PC-9 (cell line): ENCODE measurements at regions not wholly inside any gene's neighbourhood (a gene's known extent, or its start where the extent isn't known, plus 50 kb on each side); places are given as distances from the start of the nearest gene placed in this dataset.
"Not testable (repeated sequence)": the region's sequence is repeated elsewhere in the genome, so short reads cannot be mapped to it uniquely, and the experiment has no call there.

Experiments used
- BruUV-seq: library from RNA; stranded (reverse); fragments of 400-500 nt; replicated peaks from 2 replicates; lab custom pipeline; 2021; lab: Mats Ljungman, UMichigan
- CTCF ChIA-PET: fragments of 300-600 bp; sonication (Branson Sonifier 250); formaldehyde crosslinking; loops from one replicate; lab custom pipeline; 2022; ENCODE audit warnings: antibody characterized with exemption; lab: Charles Lee
- POLR2A ChIA-PET: fragments of 300-600 bp; sonication (Branson Sonifier 250); formaldehyde crosslinking; loops from one replicate; lab custom pipeline; 2022; ENCODE audit warnings: antibody characterized with exemption; ENCODE audit not compliant: unreplicated experiment; lab: Charles Lee
- DNase-seq, 2 experiments: peaks; one replicate each; pipeline versions ENCODE4 v3.0.0 to v3.0.0-alpha.2; 2015 to 2022; ENCODE audit warnings: mixed read lengths in 1 of 2
- H2AFZ ChIP-seq: fragments of 200-600 bp; sonication (generic); 2 replicates; pipeline ENCODE4 v1.8.1; 2017; ENCODE audit warnings: antibody characterized with exemption
- H3F3A ChIP-seq: fragments of 200-600 bp; sonication (generic); 2 replicates; pipeline ENCODE4 v1.8.1; 2017; ENCODE audit warnings: antibody characterized with exemption, mild to moderate bottlenecking, low read depth; ENCODE audit not compliant: insufficient read depth
- H3K27ac ChIP-seq: fragments of 200-600 bp; sonication (generic); 2 replicates; pipeline ENCODE4 v1.6.1; 2016; ENCODE audit warnings: mixed run types
- H3K27me3 ChIP-seq: fragments of 200-600 bp; sonication (generic); 2 replicates; pipeline ENCODE4 v1.6.1; 2016; ENCODE audit warnings: low read depth, mixed run types; ENCODE audit not compliant: insufficient read depth
- H3K36me3 ChIP-seq: fragments of 200-600 bp; sonication (generic); 2 replicates; pipeline ENCODE4 v1.6.1; 2016; ENCODE audit warnings: low read depth, mixed run types
- H3K4me1 ChIP-seq: fragments of 200-600 bp; sonication (generic); replicated peaks from 2 replicates; pipeline ENCODE4 v1.6.1; 2016; ENCODE audit warnings: mixed run types; ENCODE audit not compliant: insufficient read depth
- H3K4me2 ChIP-seq: fragments of 200-600 bp; sonication (generic); 2 replicates; pipeline ENCODE4 v1.6.1; 2017; ENCODE audit warnings: mixed run types
- H3K4me3 ChIP-seq: fragments of 200-600 bp; sonication (generic); 2 replicates; pipeline ENCODE4 v1.6.1; 2016; ENCODE audit warnings: mixed run types
- H3K79me2 ChIP-seq: fragments of 200-600 bp; sonication (generic); 2 replicates; pipeline ENCODE4 v1.6.1; 2017; ENCODE audit warnings: low read depth, mixed run types
- H3K9me2 ChIP-seq: fragments of 200-600 bp; sonication (generic); 2 replicates; pipeline ENCODE4 v1.8.1; 2017; ENCODE audit warnings: mild to moderate bottlenecking; ENCODE audit not compliant: insufficient read depth
- H3K9me3 ChIP-seq: fragments of 200-600 bp; sonication (generic); 2 replicates; pipeline ENCODE4 v1.8.1; 2016; ENCODE audit warnings: low read depth; ENCODE audit not compliant: insufficient read depth
- H4K20me1 ChIP-seq: fragments of 200-600 bp; sonication (generic); 2 replicates; pipeline ENCODE4 v1.8.1; 2017; ENCODE audit not compliant: insufficient read depth
- EZH2 ChIP-seq: fragments of 200-600 bp; sonication (generic); IDR thresholded peaks from 2 replicates; pipeline ENCODE4 v1.8.0; 2017; ENCODE audit warnings: antibody characterized with exemption, low read depth
- intact Hi-C: fragments of 100-400 bp; cut with micrococcal nuclease; formaldehyde crosslinking; loops from one replicate; pipeline ENCODE4 v1.10.0; 2022; ENCODE audit not compliant: unreplicated experiment
- TF ChIP-seq, protein P1 (sequence below): fragments of 200-600 bp; sonication (generic); conservative IDR thresholded peaks from 2 replicates; pipeline ENCODE4 v1.6.1; 2017; ENCODE audit warnings: mixed run types, antibody characterized with exemption, mild to moderate bottlenecking, moderate library complexity

DNA sequence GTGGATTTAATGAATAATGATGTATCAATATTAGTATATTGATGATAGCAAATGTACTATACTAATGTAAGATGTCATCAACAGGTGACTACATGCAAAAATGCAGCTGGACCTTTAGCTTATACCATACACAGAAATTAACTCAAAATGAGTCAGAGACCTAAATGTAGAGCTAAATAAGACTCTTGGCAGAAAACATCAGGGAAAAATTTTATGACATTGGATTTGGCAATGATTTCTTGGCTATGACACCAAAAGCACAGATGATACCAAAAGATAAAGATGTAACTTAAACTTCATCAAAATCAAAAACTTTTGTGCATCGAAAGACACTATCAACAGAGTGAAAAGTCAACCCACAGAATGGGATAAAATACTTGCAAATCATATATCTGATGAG, 64.0 kb upstream of the CCL21 start:
- Histone ChIP-seq H3K9me3 (no peaks in the 10 kb centered on the region), H3K27me3 (peaks cover 17% of the 10 kb centered on the region; the same call in 1 of the 2 replicates), H3K36me3 (no peaks in the 10 kb centered on the region), H3K27ac (no peak overlapping the region), H2AFZ (no peak overlapping the region), H3K4me1 (no peaks in the 10 kb centered on the region), H3K4me3 (no peak overlapping the region), H3F3A (no peaks in the 10 kb centered on the region), H4K20me1 (no peaks in the 10 kb centered on the region), H3K4me2 (no peak overlapping the region), H3K9me2 (no peaks in the 10 kb centered on the region), H3K79me2 (no peaks in the 10 kb centered on the region)
- no TSS peak for BruUV-seq
- no peak for DNase-seq
- POLR2A ChIA-PET: no interaction called here
- CTCF ChIA-PET: no interaction called here
- intact Hi-C loops: no loop called here
- TF ChIP-seq, protein P1, sequence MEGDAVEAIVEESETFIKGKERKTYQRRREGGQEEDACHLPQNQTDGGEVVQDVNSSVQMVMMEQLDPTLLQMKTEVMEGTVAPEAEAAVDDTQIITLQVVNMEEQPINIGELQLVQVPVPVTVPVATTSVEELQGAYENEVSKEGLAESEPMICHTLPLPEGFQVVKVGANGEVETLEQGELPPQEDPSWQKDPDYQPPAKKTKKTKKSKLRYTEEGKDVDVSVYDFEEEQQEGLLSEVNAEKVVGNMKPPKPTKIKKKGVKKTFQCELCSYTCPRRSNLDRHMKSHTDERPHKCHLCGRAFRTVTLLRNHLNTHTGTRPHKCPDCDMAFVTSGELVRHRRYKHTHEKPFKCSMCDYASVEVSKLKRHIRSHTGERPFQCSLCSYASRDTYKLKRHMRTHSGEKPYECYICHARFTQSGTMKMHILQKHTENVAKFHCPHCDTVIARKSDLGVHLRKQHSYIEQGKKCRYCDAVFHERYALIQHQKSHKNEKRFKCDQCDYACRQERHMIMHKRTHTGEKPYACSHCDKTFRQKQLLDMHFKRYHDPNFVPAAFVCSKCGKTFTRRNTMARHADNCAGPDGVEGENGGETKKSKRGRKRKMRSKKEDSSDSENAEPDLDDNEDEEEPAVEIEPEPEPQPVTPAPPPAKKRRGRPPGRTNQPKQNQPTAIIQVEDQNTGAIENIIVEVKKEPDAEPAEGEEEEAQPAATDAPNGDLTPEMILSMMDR: no peak
- no peak for TF ChIP-seq EZH2

DNA sequence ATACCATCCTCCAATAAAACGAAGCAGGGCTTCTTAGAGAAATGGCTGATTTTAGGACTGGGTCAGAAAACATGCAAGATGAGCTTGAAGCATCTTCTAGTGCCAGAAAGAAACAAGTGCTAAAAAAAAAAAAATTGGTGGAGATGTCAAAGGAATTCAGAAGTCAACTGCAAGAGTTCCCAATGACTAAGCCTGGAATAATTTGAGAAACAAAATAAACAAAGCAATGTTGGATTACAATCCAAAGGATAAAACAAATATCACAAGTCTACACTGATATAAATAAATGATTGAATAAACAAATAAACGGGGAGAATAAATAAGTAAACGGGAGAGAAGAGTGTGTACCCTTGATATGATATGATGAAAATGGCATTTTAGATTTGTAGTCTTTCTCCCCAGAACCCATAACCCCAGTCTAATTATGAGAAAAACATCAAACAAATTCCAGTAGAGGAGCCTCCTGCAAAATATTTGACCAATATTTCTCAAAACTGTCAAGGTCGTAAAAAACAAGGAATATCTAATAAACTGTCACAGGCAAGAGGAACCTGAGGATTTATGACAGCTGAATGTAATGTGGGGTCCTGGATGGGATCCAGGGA, 63.5 kb upstream of the CCL21 start:
- TF ChIP-seq EZH2: no peak
- TF ChIP-seq, protein P1: no peak
- BruUV-seq: no TSS peak
- no peaks in the 10 kb centered on the region for H3K9me2 ChIP-seq
- no peaks in the 10 kb centered on the region for H4K20me1 ChIP-seq
- no peak overlapping the region for H3K27ac ChIP-seq
- H3K4me2 ChIP-seq: no peak overlapping the region
- H3K9me3 ChIP-seq: no peaks in the 10 kb centered on the region
- POLR2A ChIA-PET: no interaction called here
- no peaks in the 10 kb centered on the region for H3K79me2 ChIP-seq
- no peaks in the 10 kb centered on the region for H3F3A ChIP-seq
- intact Hi-C loops: no loop called here
- CTCF ChIA-PET: no interaction called here
- H3K27me3 ChIP-seq: peaks cover 11% of the 10 kb centered on the region; the same call in 1 of the 2 replicates
- no peak overlapping the region for H2AFZ ChIP-seq
- H3K36me3 ChIP-seq: no peaks in the 10 kb centered on the region
- no peak for DNase-seq
- H3K4me3 ChIP-seq: no peak overlapping the region
- no peaks in the 10 kb centered on the region for H3K4me1 ChIP-seq

DNA sequence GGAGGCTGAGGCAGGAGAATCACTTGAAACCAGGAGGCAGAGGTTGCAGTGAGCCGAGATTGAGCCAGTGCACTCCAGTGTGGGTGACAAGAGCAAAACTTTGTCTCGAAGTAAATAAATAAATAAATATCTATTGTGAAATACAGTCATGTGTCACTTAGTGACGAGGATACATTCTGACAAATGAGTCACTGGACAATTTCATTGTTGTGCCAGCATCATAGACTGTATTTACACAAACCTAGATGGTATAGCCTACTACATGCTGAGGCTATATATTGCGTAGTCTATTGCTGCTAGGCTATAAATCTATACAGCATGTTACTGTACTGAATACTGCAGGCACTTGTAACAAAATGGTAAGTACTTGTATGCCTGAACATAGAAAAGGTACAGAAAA, 61.1 kb upstream of the CCL21 start:
- Histone ChIP-seq H4K20me1 (no peaks in the 10 kb centered on the region), H3K4me3 (no peak overlapping the region), H2AFZ (no peak overlapping the region), H3K9me2 (no peaks in the 10 kb centered on the region), H3K27me3 (peaks cover 11% of the 10 kb centered on the region; the same call in 1 of the 2 replicates), H3K4me1 (no peaks in the 10 kb centered on the region), H3F3A (no peaks in the 10 kb centered on the region), H3K36me3 (no peaks in the 10 kb centered on the region), H3K9me3 (no peaks in the 10 kb centered on the region), H3K4me2 (no peak overlapping the region), H3K27ac (no peak overlapping the region), H3K79me2 (no peaks in the 10 kb centered on the region)
- ChIA-PET CTCF (no interaction called here), POLR2A (no interaction called here)
- TF ChIP-seq, protein P1: no peak
- no peak for TF ChIP-seq EZH2
- intact Hi-C loops: no loop called here
- DNase-seq: peak in 1 of 2 experiments; percentile 55
- no TSS peak for BruUV-seq

DNA sequence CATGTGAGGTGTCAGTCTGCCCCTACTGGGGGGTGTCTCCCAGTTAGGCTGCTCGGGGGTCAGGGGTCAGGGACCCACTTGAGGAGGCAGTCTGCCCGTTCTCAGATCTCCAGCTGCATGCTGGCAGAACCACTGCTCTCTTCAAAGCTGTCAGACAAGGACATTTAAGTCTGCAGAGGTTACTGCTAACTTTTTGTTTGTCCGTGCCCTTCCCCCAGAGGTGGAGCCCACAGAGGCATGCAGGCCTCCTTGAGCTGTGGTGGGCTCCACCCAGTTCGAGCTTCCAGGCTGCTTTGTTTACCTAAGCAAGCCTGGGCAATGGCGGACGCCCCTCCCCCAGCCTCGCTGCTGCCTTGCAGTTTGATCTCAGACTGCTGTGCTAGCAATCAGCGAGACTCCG, 57.2 kb upstream of the CCL21 start:
- H3F3A ChIP-seq, H3K27ac ChIP-seq, H3K79me2 ChIP-seq, H3K27me3 ChIP-seq, H3K9me2 ChIP-seq, CTCF ChIA-PET, intact Hi-C loops, H4K20me1 ChIP-seq, H3K4me1 ChIP-seq, DNase-seq, H3K36me3 ChIP-seq, H3K4me2 ChIP-seq, H2AFZ ChIP-seq, BruUV-seq, H3K9me3 ChIP-seq, POLR2A ChIA-PET, H3K4me3 ChIP-seq: not testable (repeated sequence)
